ENCODE measurements at regions not wholly inside any gene's neighbourhood (a gene's known extent, or its start where the extent isn't known, plus 50 kb on each side); places are given as distances from the start of the nearest gene placed in this dataset.

GRCh38 chr1:82317671-82318070, 516.9 kb downstream of the ADGRL2 start:
- no peak for DNase-seq

GRCh38 chr1:82299656-82300055, 498.9 kb downstream of the ADGRL2 start:
- no peak for DNase-seq

GRCh38 chr1:82299056-82299455, 498.3 kb downstream of the ADGRL2 start:
- DNase-seq: no peak

- no peak for DNase-seq
Observed at GRCh38 chr1:82297139-82297896, 496.6 kb downstream of the ADGRL2 start.

- DNase-seq: no peak
Observed at GRCh38 chr1:82287556-82287955, 486.8 kb downstream of the ADGRL2 start.

- no peak for DNase-seq
Observed at GRCh38 chr1:82284213-82284612, 483.5 kb downstream of the ADGRL2 start.

- no peak for DNase-seq
Observed at GRCh38 chr1:82279241-82279640, 478.5 kb downstream of the ADGRL2 start.

GRCh38 chr1:82273816-82274215, 473.1 kb downstream of the ADGRL2 start:
- DNase-seq: no peak

GRCh38 chr1:82269431-82269830, 468.7 kb downstream of the ADGRL2 start:
- DNase-seq: no peak

- DNase-seq: no peak
Observed at GRCh38 chr1:82268826-82269225, 468.1 kb downstream of the ADGRL2 start.

GRCh38 chr1:82266351-82266750, 465.6 kb downstream of the ADGRL2 start:
- no peak for DNase-seq

- DNase-seq: no peak
Observed at GRCh38 chr1:82265436-82265835, 464.7 kb downstream of the ADGRL2 start.

GRCh38 chr1:82264802-82265201, 464.1 kb downstream of the ADGRL2 start:
- DNase-seq: no peak

GRCh38 chr1:82263396-82263795, 462.7 kb downstream of the ADGRL2 start:
- DNase-seq: no peak

GRCh38 chr1:82260666-82261065, 459.9 kb downstream of the ADGRL2 start:
- DNase-seq: no peak

- no peak for DNase-seq
Observed at GRCh38 chr1:82260051-82260450, 459.3 kb downstream of the ADGRL2 start.

- no peak for DNase-seq
Observed at GRCh38 chr1:82258887-82259286, 458.2 kb downstream of the ADGRL2 start.

GRCh38 chr1:82246050-82246449, 445.3 kb downstream of the ADGRL2 start:
- no peak for DNase-seq

- no peak for DNase-seq
Observed at GRCh38 chr1:82245345-82246014, 444.7 kb downstream of the ADGRL2 start.

- DNase-seq: no peak
Observed at GRCh38 chr1:82240571-82240970, 439.8 kb downstream of the ADGRL2 start.

- no peak for DNase-seq
Observed at GRCh38 chr1:82230667-82231066, 429.9 kb downstream of the ADGRL2 start.

GRCh38 chr1:82227306-82228095, 426.8 kb downstream of the ADGRL2 start:
- no peak for DNase-seq

- DNase-seq: peak; percentile 63
Observed at GRCh38 chr1:82226186-82226505, 425.4 kb downstream of the ADGRL2 start.

Data from NCI-H2107 (cell line).